ENCODE measurements at regions not wholly inside any gene's neighbourhood (a gene's known extent, or its start where the extent isn't known, plus 50 kb on each side); places are given as distances from the start of the nearest gene placed in this dataset.

- TF ChIP-seq CTCF (IDR thresholded peaks at IDR 0.05) = no peak
- TF ChIP-seq POLR2A (IDR thresholded peaks at IDR 0.05) = no peak
- TF ChIP-seq EP300 (IDR thresholded peaks at IDR 0.05) = no peak
- no peak for TF ChIP-seq POLR2AphosphoS5 (IDR thresholded peaks at IDR 0.05)
These were observed 1773.6 kb downstream of the OLFM4 start for GRCh38 chr13:54802226-54802625.

All from suprapubic skin (tissue), 4 donors.